Stimulated activated CD4-positive, alpha-beta T cell treated with anti-CD3 and anti-CD28 coated beads, Interleukin-1b, Interleukin-23, amount 100 ng/mL, for 24 hours (primary cell): ENCODE measurements at regions not wholly inside any gene's neighbourhood (a gene's known extent, or its start where the extent isn't known, plus 50 kb on each side); places are given as distances from the start of the nearest gene placed in this dataset.
"Not testable (repeated sequence)": the region's sequence is repeated elsewhere in the genome, so short reads cannot be mapped to it uniquely, and the experiment has no call there.

Experiments used
- DNase-seq, 4 experiments: peaks; one replicate each; pipeline ENCODE4 v3.0.0-alpha.2; 2020; ENCODE audit warnings: low read depth in 4 of 4, low spot score in 1 of 4

- no peak for DNase-seq
Measured at GRCh38 chr5:154593071-154593470, 115.0 kb upstream of the HAND1 start.

GRCh38 chr5:154590093-154590724, 112.2 kb upstream of the HAND1 start:
- no peak for DNase-seq

- DNase-seq, result no peak
Measured at GRCh38 chr5:154589511-154589910, 111.5 kb upstream of the HAND1 start.

GRCh38 chr5:154588833-154589425, 110.9 kb upstream of the HAND1 start:
- DNase-seq, result not testable (repeated sequence)

GRCh38 chr5:154588091-154588774, 110.2 kb upstream of the HAND1 start:
- no peak for DNase-seq

GRCh38 chr5:154587123-154588026, 109.3 kb upstream of the HAND1 start:
- DNase-seq, result no peak

GRCh38 chr5:154583671-154584177, 105.7 kb upstream of the HAND1 start:
- no peak for DNase-seq

GRCh38 chr5:154580422-154580821, 102.4 kb upstream of the HAND1 start:
- no peak for DNase-seq

GRCh38 chr5:154577416-154577815, 99.4 kb upstream of the HAND1 start:
- DNase-seq, result no peak

- no peak for DNase-seq
Measured at GRCh38 chr5:154576429-154576806, 98.4 kb upstream of the HAND1 start.

GRCh38 chr5:154575546-154576428, 97.8 kb upstream of the HAND1 start:
- DNase-seq, result no peak

GRCh38 chr5:154573011-154573410, 95.0 kb upstream of the HAND1 start:
- no peak for DNase-seq

GRCh38 chr5:154571325-154572035, 93.5 kb upstream of the HAND1 start:
- DNase-seq, result no peak

- DNase-seq, result no peak
Measured at GRCh38 chr5:154570572-154571324, 92.7 kb upstream of the HAND1 start.

- DNase-seq, result no peak
Measured at GRCh38 chr5:154568589-154568988, 90.6 kb upstream of the HAND1 start.

- DNase-seq, result no peak
Measured at GRCh38 chr5:154567155-154567554, 89.1 kb upstream of the HAND1 start.

- no peak for DNase-seq
Measured at GRCh38 chr5:154566146-154566680, 88.2 kb upstream of the HAND1 start.

- no peak for DNase-seq
Measured at GRCh38 chr5:154565123-154565522, 87.1 kb upstream of the HAND1 start.
